GM12892 (cell line): ENCODE measurements at regions not wholly inside any gene's neighbourhood (a gene's known extent, or its start where the extent isn't known, plus 50 kb on each side); places are given as distances from the start of the nearest gene placed in this dataset.

Experiments used
- POLR2A ChIP-seq: IDR thresholded peaks from 2 replicates; pipeline ENCODE4 v1.6.1; 2011; ENCODE audit warnings: low read depth, low read length, control low read depth
- POLR2AphosphoS5 ChIP-seq: IDR thresholded peaks from 2 replicates; pipeline ENCODE4 v1.6.1; 2011; ENCODE audit warnings: low read depth, low read length, control low read depth
- TAF1 ChIP-seq: IDR thresholded peaks from 2 replicates; pipeline ENCODE4 v1.6.1; 2011; ENCODE audit warnings: low read depth, mild to moderate bottlenecking, control low read depth, low read length, borderline replicate concordance

GRCh38 chr1:195439661-195440060, 1168.6 kb downstream of the KCNT2 start:
- TF ChIP-seq POLR2AphosphoS5 (no peak), POLR2A (no peak), TAF1 (no peak)
